ENCODE measurements at regions not wholly inside any gene's neighbourhood (a gene's known extent, or its start where the extent isn't known, plus 50 kb on each side); places are given as distances from the start of the nearest gene placed in this dataset.

GRCh38 chr3:72397586-72397985, 450.7 kb downstream of the SHQ1 start:
- Histone ChIP-seq H3K18ac (ENCODE audit: low read length) (no peak overlapping the region), H2AK5ac (ENCODE audit: low read depth, low read length) (no peak overlapping the region), H3K4me3 (ENCODE audit: low read length in 2 of 2) (no peak overlapping the region), H3K4me2 (ENCODE audit: insufficient read depth, low read length, poor library complexity, severe bottlenecking) (no peak overlapping the region), H3K4me1 (ENCODE audit: control insufficient read depth in 2 of 2, insufficient read depth in 1 of 2, low read depth in 1 of 2, low read length in 2 of 2) (peaks cover 0 to 2% of the 10 kb centered on the region in 2 donors), H4K91ac (ENCODE audit: low read depth, low read length, poor library complexity) (no peak overlapping the region), H3K27me3 (ENCODE audit: control insufficient read depth in 3 of 3, insufficient read depth in 3 of 3, low read depth in 1 of 3, low read length in 3 of 3) (no peaks in the 10 kb centered on the region), H3K9me3 (replicated peaks in 1 of 2; ENCODE audit: control insufficient read depth in 2 of 2, insufficient read depth in 1 of 2, low read depth in 1 of 2, low read length in 2 of 2) (peaks cover 0 to 15% of the 10 kb centered on the region in 2 donors), H3K23ac (ENCODE audit: low read depth, low read length, poor library complexity) (no peak overlapping the region), H2BK5ac (ENCODE audit: low read length) (no peak overlapping the region), H3K4ac (ENCODE audit: low read length) (no peak overlapping the region), H2AFZ (ENCODE audit: low read length) (no peak overlapping the region), H4K8ac (ENCODE audit: low read depth, low read length) (no peak overlapping the region), H2BK15ac (ENCODE audit: low read length) (no peak overlapping the region), H3K9ac (ENCODE audit: low read depth, low read length, poor library complexity) (no peak overlapping the region), H3K27ac (replicated peaks; ENCODE audit: low read length) (no peak overlapping the region), H3K36me3 (replicated peaks in 1 of 2; ENCODE audit: control insufficient read depth in 2 of 2, insufficient read depth in 2 of 2, low read length in 2 of 2) (no peaks in the 10 kb centered on the region), H2BK120ac (ENCODE audit: low read depth, low read length) (no peak overlapping the region), H2BK12ac (ENCODE audit: low read length) (no peak overlapping the region), H3K14ac (ENCODE audit: low read length) (no peak overlapping the region), H3K79me1 (ENCODE audit: low read depth, low read length) (no peaks in the 10 kb centered on the region)
- DNase-seq (ENCODE audit: low spot score) = no peak
- WGBS, 2 donors (ENCODE audit: extremely low coverage in 2 of 2, insufficient read length in 2 of 2, insufficient replicate concordance in 1 of 2) = no CpG with 5 or more reads among the region's 2 CpGs

- Histone ChIP-seq H3K9me3 (replicated peaks in 1 of 2; ENCODE audit: control insufficient read depth in 2 of 2, insufficient read depth in 1 of 2, low read depth in 1 of 2, low read length in 2 of 2) (peaks cover 0 to 15% of the 10 kb centered on the region in 2 donors), H2BK120ac (ENCODE audit: low read depth, low read length) (no peak overlapping the region), H2BK5ac (ENCODE audit: low read length) (no peak overlapping the region), H3K79me1 (ENCODE audit: low read depth, low read length) (no peaks in the 10 kb centered on the region), H3K18ac (ENCODE audit: low read length) (no peak overlapping the region), H2BK15ac (ENCODE audit: low read length) (no peak overlapping the region), H3K4me3 (ENCODE audit: low read length in 2 of 2) (no peak overlapping the region), H4K91ac (ENCODE audit: low read depth, low read length, poor library complexity) (no peak overlapping the region), H3K14ac (ENCODE audit: low read length) (no peak overlapping the region), H2AFZ (ENCODE audit: low read length) (no peak overlapping the region), H2AK5ac (ENCODE audit: low read depth, low read length) (no peak overlapping the region), H3K4me2 (ENCODE audit: insufficient read depth, low read length, poor library complexity, severe bottlenecking) (no peak overlapping the region), H3K36me3 (replicated peaks in 1 of 2; ENCODE audit: control insufficient read depth in 2 of 2, insufficient read depth in 2 of 2, low read length in 2 of 2) (no peaks in the 10 kb centered on the region), H3K23ac (ENCODE audit: low read depth, low read length, poor library complexity) (no peak overlapping the region), H3K27ac (replicated peaks; ENCODE audit: low read length) (no peak overlapping the region), H3K9ac (ENCODE audit: low read depth, low read length, poor library complexity) (no peak overlapping the region), H3K27me3 (ENCODE audit: control insufficient read depth in 3 of 3, insufficient read depth in 3 of 3, low read depth in 1 of 3, low read length in 3 of 3) (no peaks in the 10 kb centered on the region), H3K4me1 (ENCODE audit: control insufficient read depth in 2 of 2, insufficient read depth in 1 of 2, low read depth in 1 of 2, low read length in 2 of 2) (peaks cover 0 to 2% of the 10 kb centered on the region in 2 donors), H2BK12ac (ENCODE audit: low read length) (no peak overlapping the region), H4K8ac (ENCODE audit: low read depth, low read length) (no peak overlapping the region), H3K4ac (ENCODE audit: low read length) (no peak overlapping the region)
- whole genome bisulfite sequencing, 2 donors (ENCODE audit: extremely low coverage in 2 of 2, insufficient read length in 2 of 2, insufficient replicate concordance in 1 of 2) = no CpG with 5 or more reads among the region's 7 CpGs
- DNase-seq (ENCODE audit: low spot score) = no peak
Observed at GRCh38 chr3:72396899-72397298, 451.3 kb downstream of the SHQ1 start.

GRCh38 chr3:72395776-72396311, 452.4 kb downstream of the SHQ1 start:
- Histone ChIP-seq H3K27me3 (ENCODE audit: control insufficient read depth in 3 of 3, insufficient read depth in 3 of 3, low read depth in 1 of 3, low read length in 3 of 3) (no peaks in the 10 kb centered on the region), H2BK15ac (ENCODE audit: low read length) (no peak overlapping the region), H3K4me1 (ENCODE audit: control insufficient read depth in 2 of 2, insufficient read depth in 1 of 2, low read depth in 1 of 2, low read length in 2 of 2) (peaks cover 0 to 7% of the 10 kb centered on the region in 2 donors), H2BK12ac (ENCODE audit: low read length) (no peak overlapping the region), H4K8ac (ENCODE audit: low read depth, low read length) (no peak overlapping the region), H3K4ac (ENCODE audit: low read length) (no peak overlapping the region), H2AFZ (ENCODE audit: low read length) (no peak overlapping the region), H3K36me3 (replicated peaks in 1 of 2; ENCODE audit: control insufficient read depth in 2 of 2, insufficient read depth in 2 of 2, low read length in 2 of 2) (no peaks in the 10 kb centered on the region), H2AK5ac (ENCODE audit: low read depth, low read length) (no peak overlapping the region), H3K27ac (replicated peaks; ENCODE audit: low read length) (no peak overlapping the region), H3K9me3 (replicated peaks in 1 of 2; ENCODE audit: control insufficient read depth in 2 of 2, insufficient read depth in 1 of 2, low read depth in 1 of 2, low read length in 2 of 2) (peaks cover 0 to 15% of the 10 kb centered on the region in 2 donors), H2BK120ac (ENCODE audit: low read depth, low read length) (no peak overlapping the region), H3K4me2 (ENCODE audit: insufficient read depth, low read length, poor library complexity, severe bottlenecking) (no peak overlapping the region), H3K14ac (ENCODE audit: low read length) (no peak overlapping the region), H3K18ac (ENCODE audit: low read length) (no peak overlapping the region), H3K23ac (ENCODE audit: low read depth, low read length, poor library complexity) (no peak overlapping the region), H2BK5ac (ENCODE audit: low read length) (no peak overlapping the region), H3K79me1 (ENCODE audit: low read depth, low read length) (no peaks in the 10 kb centered on the region), H3K4me3 (ENCODE audit: low read length in 2 of 2) (no peak overlapping the region), H4K91ac (ENCODE audit: low read depth, low read length, poor library complexity) (no peak overlapping the region), H3K9ac (ENCODE audit: low read depth, low read length, poor library complexity) (no peak overlapping the region)
- DNase-seq (ENCODE audit: low spot score) = no peak
- no CpG with 5 or more reads among the region's 3 CpGs for WGBS, 2 donors (ENCODE audit: extremely low coverage in 2 of 2, insufficient read length in 2 of 2, insufficient replicate concordance in 1 of 2)

- H3K14ac ChIP-seq (ENCODE audit: low read length) = no peak overlapping the region
- no peak overlapping the region for H2BK15ac ChIP-seq (ENCODE audit: low read length)
- peaks cover 0 to 15% of the 10 kb centered on the region in 2 donors for H3K9me3 ChIP-seq (replicated peaks in 1 of 2; ENCODE audit: control insufficient read depth in 2 of 2, insufficient read depth in 1 of 2, low read depth in 1 of 2, low read length in 2 of 2)
- H2BK12ac ChIP-seq (ENCODE audit: low read length) = no peak overlapping the region
- no peak overlapping the region for H4K8ac ChIP-seq (ENCODE audit: low read depth, low read length)
- WGBS, 2 donors (ENCODE audit: extremely low coverage in 2 of 2, insufficient read length in 2 of 2, insufficient replicate concordance in 1 of 2) = no CpG with 5 or more reads among the region's 2 CpGs
- H3K27ac ChIP-seq (replicated peaks; ENCODE audit: low read length) = no peak overlapping the region
- no peaks in the 10 kb centered on the region for H3K79me1 ChIP-seq (ENCODE audit: low read depth, low read length)
- H2BK5ac ChIP-seq (ENCODE audit: low read length) = no peak overlapping the region
- no peak overlapping the region for H4K91ac ChIP-seq (ENCODE audit: low read depth, low read length, poor library complexity)
- peaks cover 0 to 5% of the 10 kb centered on the region in 2 donors for H3K4me1 ChIP-seq (ENCODE audit: control insufficient read depth in 2 of 2, insufficient read depth in 1 of 2, low read depth in 1 of 2, low read length in 2 of 2)
- H3K27me3 ChIP-seq (ENCODE audit: control insufficient read depth in 3 of 3, insufficient read depth in 3 of 3, low read depth in 1 of 3, low read length in 3 of 3) = no peaks in the 10 kb centered on the region
- H2AFZ ChIP-seq (ENCODE audit: low read length) = no peak overlapping the region
- no peaks in the 10 kb centered on the region for H3K36me3 ChIP-seq (replicated peaks in 1 of 2; ENCODE audit: control insufficient read depth in 2 of 2, insufficient read depth in 2 of 2, low read length in 2 of 2)
- no peak overlapping the region for H3K23ac ChIP-seq (ENCODE audit: low read depth, low read length, poor library complexity)
- DNase-seq (ENCODE audit: low spot score) = no peak
- H2BK120ac ChIP-seq (ENCODE audit: low read depth, low read length) = no peak overlapping the region
- H3K4me3 ChIP-seq (ENCODE audit: low read length in 2 of 2) = no peak overlapping the region
- no peak overlapping the region for H3K4ac ChIP-seq (ENCODE audit: low read length)
- H3K9ac ChIP-seq (ENCODE audit: low read depth, low read length, poor library complexity) = no peak overlapping the region
- no peak overlapping the region for H2AK5ac ChIP-seq (ENCODE audit: low read depth, low read length)
- H3K18ac ChIP-seq (ENCODE audit: low read length) = no peak overlapping the region
- H3K4me2 ChIP-seq (ENCODE audit: insufficient read depth, low read length, poor library complexity, severe bottlenecking) = no peak overlapping the region
Observed at GRCh38 chr3:72393455-72393854, 454.8 kb downstream of the SHQ1 start.

Measured in neuronal stem cell (in vitro differentiated cells).